Muscle of leg (tissue), 3 donors: ENCODE measurements at regions not wholly inside any gene's neighbourhood (a gene's known extent, or its start where the extent isn't known, plus 50 kb on each side); places are given as distances from the start of the nearest gene placed in this dataset.
"Not testable (repeated sequence)": the region's sequence is repeated elsewhere in the genome, so short reads cannot be mapped to it uniquely, and the experiment has no call there.

Experiments
- DNase-seq: peaks from one replicate; pipeline ENCODE4 v3.0.0; 2013
- H3K27ac ChIP-seq: one replicate; pipeline ENCODE4 v1.5.1; 2013; ENCODE audit warnings: mild to moderate bottlenecking, low read length, control low read depth
- H3K27me3 ChIP-seq: one replicate; pipeline ENCODE4 v1.6.1; 2013; ENCODE audit warnings: low read length; ENCODE audit not compliant: control insufficient read depth, insufficient read depth
- H3K36me3 ChIP-seq: one replicate; pipeline ENCODE4 v1.6.1; 2013; ENCODE audit warnings: low read length; ENCODE audit not compliant: control insufficient read depth, insufficient read depth
- H3K4me1 ChIP-seq: one replicate; pipeline ENCODE4 v1.6.1; 2013; ENCODE audit warnings: low read length; ENCODE audit not compliant: control insufficient read depth, insufficient read depth
- H3K4me3 ChIP-seq: one replicate; pipeline ENCODE4 v1.5.1; 2013; ENCODE audit warnings: low read length, control low read depth
- H3K9me3 ChIP-seq: replicated peaks from 2 replicates; pipeline ENCODE4 v1.6.1; 2013; ENCODE audit warnings: low read depth, low read length; ENCODE audit not compliant: control insufficient read depth
- WGBS: methylation state at CpG from one replicate; pipeline ENCODE4 v1.1.5; 2013; ENCODE audit warnings: missing lambda C conversion rate; ENCODE audit not compliant: insufficient coverage; 5-methylcytosine and 5-hydroxymethylcytosine counted together

GRCh38 chr6:15742013-15742412 lies 79.2 kb upstream of the DTNBP1 start:
- H3K4me1 ChIP-seq, H3K27me3 ChIP-seq, H3K4me3 ChIP-seq, DNase-seq, H3K9me3 ChIP-seq, H3K36me3 ChIP-seq, H3K27ac ChIP-seq: not testable (repeated sequence)
- no CpG with 5 or more reads among the region's 1 CpG for WGBS

- no peak overlapping the region for H3K27ac ChIP-seq
- H3K27me3 ChIP-seq, result no peaks in the 10 kb centered on the region
- no peaks in the 10 kb centered on the region for H3K9me3 ChIP-seq
- no peak overlapping the region for H3K4me3 ChIP-seq
- H3K4me1 ChIP-seq, result no peaks in the 10 kb centered on the region
- no peaks in the 10 kb centered on the region for H3K36me3 ChIP-seq
- no peak for DNase-seq
Measured at GRCh38 chr6:15741405-15741804, 78.6 kb upstream of the DTNBP1 start.

GRCh38 chr6:15739867-15740266 lies 77.0 kb upstream of the DTNBP1 start:
- Histone ChIP-seq H3K36me3 (no peaks in the 10 kb centered on the region), H3K27ac (no peak overlapping the region), H3K27me3 (no peaks in the 10 kb centered on the region), H3K9me3 (no peaks in the 10 kb centered on the region), H3K4me1 (no peaks in the 10 kb centered on the region), H3K4me3 (no peak overlapping the region)
- DNase-seq, result no peak
- 60% methylated on average over 1 of the region's 3 CpGs for WGBS

GRCh38 chr6:15739353-15739752 lies 76.5 kb upstream of the DTNBP1 start:
- no CpG with 5 or more reads among the region's 2 CpGs for WGBS
- DNase-seq, result no peak
- Histone ChIP-seq H3K9me3 (no peaks in the 10 kb centered on the region), H3K27me3 (no peaks in the 10 kb centered on the region), H3K4me3 (no peak overlapping the region), H3K36me3 (no peaks in the 10 kb centered on the region), H3K27ac (no peak overlapping the region), H3K4me1 (no peaks in the 10 kb centered on the region)

DNA sequence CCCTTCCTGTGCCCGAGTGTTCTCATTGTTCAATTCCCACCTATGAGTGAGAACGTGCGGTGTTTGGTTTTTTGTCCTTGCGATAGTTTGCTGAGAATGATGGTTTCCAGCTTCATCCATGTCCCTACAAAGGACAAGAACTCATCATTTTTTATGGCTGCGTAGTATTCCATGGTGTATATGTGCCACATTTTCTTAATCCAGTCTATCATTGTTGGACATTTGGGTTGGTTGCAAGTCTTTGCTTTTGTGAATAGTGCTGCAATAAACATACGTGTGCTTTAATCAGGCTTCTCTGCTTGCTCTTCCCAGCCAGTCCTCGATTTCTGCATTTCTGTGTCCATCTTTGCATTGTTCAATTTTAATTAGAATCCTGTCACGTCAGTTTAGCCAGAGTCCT lies 75.4 kb upstream of the DTNBP1 start:
- not testable (repeated sequence) for H3K27ac ChIP-seq, DNase-seq, H3K4me3 ChIP-seq, H3K27me3 ChIP-seq, H3K4me1 ChIP-seq, H3K9me3 ChIP-seq, H3K36me3 ChIP-seq
- WGBS, result 85% methylated on average over 2 of the region's 8 CpGs

DNA sequence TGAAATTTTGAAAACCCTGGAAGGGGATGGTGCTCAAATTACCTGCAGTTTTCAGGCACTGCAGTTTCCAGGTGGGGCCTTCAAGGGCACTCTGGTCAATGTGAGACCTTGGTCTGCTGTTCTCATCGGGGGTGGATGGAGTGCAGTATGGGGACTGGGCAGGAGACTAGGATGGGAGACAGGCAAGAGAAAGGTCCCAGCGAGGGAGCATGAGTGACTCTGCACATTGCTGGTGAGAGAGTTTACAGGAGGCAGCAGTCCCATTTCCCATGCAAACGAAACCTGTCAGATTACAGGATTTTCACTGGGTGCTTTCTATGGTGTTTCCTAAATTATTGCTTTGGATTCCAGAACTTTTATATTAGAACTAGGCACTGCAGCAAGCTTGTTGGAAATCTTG lies 73.5 kb upstream of the DTNBP1 start:
- no peak overlapping the region for H3K27ac ChIP-seq
- WGBS, result 33% methylated on average over 1 of the region's 3 CpGs

DNA sequence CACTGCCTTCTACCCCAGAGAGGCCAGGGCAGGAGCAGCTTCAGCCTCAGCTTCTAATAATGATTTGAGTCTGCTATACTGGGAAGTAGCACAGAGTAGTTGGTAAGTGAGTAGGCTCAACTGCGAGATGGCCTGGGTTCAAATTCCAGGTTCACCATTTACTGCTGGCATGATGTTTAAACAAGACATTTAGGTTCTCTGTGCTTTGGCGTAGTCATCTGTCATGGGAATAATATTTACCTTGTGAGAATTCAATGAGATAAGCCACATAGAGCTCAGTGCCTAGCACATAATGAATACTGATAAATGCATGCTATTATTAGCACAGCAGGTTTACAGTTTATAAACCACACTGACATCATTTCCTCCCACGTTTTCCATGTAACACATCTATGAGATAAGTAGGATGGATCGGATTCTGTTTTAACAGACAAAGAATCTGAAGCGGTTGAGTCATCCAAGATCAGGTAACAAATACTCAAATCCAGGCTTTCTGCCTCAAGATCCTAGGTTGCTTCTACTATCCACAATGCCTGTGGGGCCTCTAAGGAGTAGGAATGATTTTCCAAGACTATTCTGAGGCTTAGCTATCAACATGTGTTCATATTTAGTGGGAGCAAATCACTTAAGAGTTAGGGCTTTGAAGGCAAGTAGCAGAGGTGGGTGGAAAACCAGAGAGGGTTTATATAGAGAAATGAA lies 72.9 kb upstream of the DTNBP1 start:
- Histone ChIP-seq H3K4me1 (no peaks in the 10 kb centered on the region), H3K4me3 (no peak overlapping the region), H3K27me3 (no peaks in the 10 kb centered on the region), H3K36me3 (no peaks in the 10 kb centered on the region), H3K9me3 (no peaks in the 10 kb centered on the region), H3K27ac (no peak overlapping the region)
- 44% methylated on average over 1 of the region's 5 CpGs for WGBS
- no peak for DNase-seq

More for the DNA sequence above, 73.5 kb upstream of the DTNBP1 start:
- H3K27me3 ChIP-seq, result no peaks in the 10 kb centered on the region
- no peaks in the 10 kb centered on the region for H3K9me3 ChIP-seq
- H3K4me3 ChIP-seq, result no peak overlapping the region
- no peaks in the 10 kb centered on the region for H3K36me3 ChIP-seq
- no peaks in the 10 kb centered on the region for H3K4me1 ChIP-seq
- no peak for DNase-seq

DNA sequence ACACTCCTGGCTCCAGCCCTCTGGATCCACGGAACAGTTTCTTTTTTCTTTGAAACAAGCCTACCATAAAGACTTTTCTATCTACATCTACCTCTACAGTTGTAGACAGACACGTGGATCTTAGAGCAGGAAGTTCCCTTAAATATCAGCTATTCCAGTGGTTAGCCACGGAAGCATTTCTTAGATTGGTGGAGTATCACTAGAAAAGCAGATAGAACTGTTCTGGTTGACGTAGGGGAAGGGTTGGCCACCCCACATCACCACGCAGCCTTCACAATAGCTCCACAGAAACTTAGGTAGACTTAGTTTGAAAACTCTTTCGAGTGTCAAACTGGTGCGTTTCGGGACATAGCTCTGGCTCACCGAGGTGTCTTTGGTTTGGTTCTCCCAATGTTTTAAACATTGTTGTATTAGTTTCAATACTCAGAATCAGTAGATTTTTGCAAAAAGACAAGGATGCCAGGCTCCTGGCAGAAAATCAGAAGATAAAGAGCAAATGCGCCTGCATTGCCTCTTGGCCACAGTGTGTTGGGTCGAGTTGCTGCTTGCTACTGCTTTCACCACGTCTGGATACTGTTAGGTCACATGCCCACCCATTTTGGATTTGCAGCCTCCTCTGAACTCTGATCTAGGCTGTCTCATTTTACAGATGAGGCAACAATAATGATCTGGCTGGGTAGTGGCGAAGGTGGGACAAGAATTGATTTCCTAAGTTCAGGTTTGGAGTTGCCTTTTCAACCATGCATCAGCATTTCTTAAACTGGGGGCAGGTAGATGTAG lies 71.5 kb upstream of the DTNBP1 start:
- H3K27me3 ChIP-seq, result no peaks in the 10 kb centered on the region

GRCh38 chr6:15730922-15731321 lies 68.1 kb upstream of the DTNBP1 start:
- WGBS, result 91% methylated on average over 1 of the region's 4 CpGs
- Histone ChIP-seq H3K4me3 (no peak overlapping the region), H3K27ac (no peak overlapping the region), H3K9me3 (no peaks in the 10 kb centered on the region), H3K36me3 (no peaks in the 10 kb centered on the region), H3K4me1 (no peaks in the 10 kb centered on the region), H3K27me3 (no peaks in the 10 kb centered on the region)
- DNase-seq, result no peak

More for the DNA sequence above, 71.5 kb upstream of the DTNBP1 start:
- WGBS, result 57% methylated on average over 5 of the region's 13 CpGs
- H3K4me3 ChIP-seq, result no peak overlapping the region
- H3K27ac ChIP-seq, result no peak overlapping the region
- no peaks in the 10 kb centered on the region for H3K36me3 ChIP-seq
- no peak for DNase-seq
- no peaks in the 10 kb centered on the region for H3K4me1 ChIP-seq
- no peaks in the 10 kb centered on the region for H3K9me3 ChIP-seq

- no peaks in the 10 kb centered on the region for H3K36me3 ChIP-seq
- no peaks in the 10 kb centered on the region for H3K27me3 ChIP-seq
- no peaks in the 10 kb centered on the region for H3K9me3 ChIP-seq
- H3K4me3 ChIP-seq, result no peak overlapping the region
- H3K27ac ChIP-seq, result no peak overlapping the region
- DNase-seq, result no peak
- WGBS, result 88% methylated on average over 3 of the region's 6 CpGs
- H3K4me1 ChIP-seq, result no peaks in the 10 kb centered on the region
Measured at GRCh38 chr6:15730442-15730841, 67.6 kb upstream of the DTNBP1 start.
